Dendritic cell treated with granulocyte-macrophage colony-stimulating factor and Interleukin-4, amounts not matched to agents 40 ng/mL and 50 ng/mL, for 4 days (primary cell): ENCODE measurements at regions not wholly inside any gene's neighbourhood (a gene's known extent, or its start where the extent isn't known, plus 50 kb on each side); places are given as distances from the start of the nearest gene placed in this dataset.

Experiments
- H3K27ac Mint-ChIP-seq: one replicate; pipeline ENCODE4 v1.8.0; 2022; ENCODE audit warnings: mild to moderate bottlenecking, mixed read lengths
- H3K27me3 Mint-ChIP-seq: one replicate; pipeline ENCODE4 v1.8.0; 2022; ENCODE audit warnings: mild to moderate bottlenecking, mixed read lengths
- H3K36me3 Mint-ChIP-seq: one replicate; pipeline ENCODE4 v1.8.0; 2022; ENCODE audit warnings: low read depth, mixed read lengths
- H3K4me1 Mint-ChIP-seq: one replicate; pipeline ENCODE4 v1.8.0; 2022; ENCODE audit warnings: low read depth, mixed read lengths
- H3K4me3 Mint-ChIP-seq: one replicate; pipeline ENCODE4 v1.8.0; 2022; ENCODE audit warnings: mild to moderate bottlenecking, moderate library complexity, mixed read lengths
- H3K9me3 Mint-ChIP-seq: one replicate; pipeline ENCODE4 v1.8.0; 2022; ENCODE audit warnings: mixed read lengths
- intact Hi-C: fragments of 100-400 bp; cut with micrococcal nuclease; formaldehyde crosslinking; loops from one replicate; pipeline ENCODE4 v1.15.0; 2022

GRCh38 chr16:5505091-5505887 lies 407.7 kb upstream of the EEF2KMT start:
- Mint-ChIP-seq H3K4me1 (no peaks in the 10 kb centered on the region), H3K27ac (no peak overlapping the region), H3K9me3 (no peaks in the 10 kb centered on the region), H3K27me3 (no peaks in the 10 kb centered on the region), H3K4me3 (no peak overlapping the region), H3K36me3 (no peaks in the 10 kb centered on the region)
- intact Hi-C loops = no loop called here

DNA sequence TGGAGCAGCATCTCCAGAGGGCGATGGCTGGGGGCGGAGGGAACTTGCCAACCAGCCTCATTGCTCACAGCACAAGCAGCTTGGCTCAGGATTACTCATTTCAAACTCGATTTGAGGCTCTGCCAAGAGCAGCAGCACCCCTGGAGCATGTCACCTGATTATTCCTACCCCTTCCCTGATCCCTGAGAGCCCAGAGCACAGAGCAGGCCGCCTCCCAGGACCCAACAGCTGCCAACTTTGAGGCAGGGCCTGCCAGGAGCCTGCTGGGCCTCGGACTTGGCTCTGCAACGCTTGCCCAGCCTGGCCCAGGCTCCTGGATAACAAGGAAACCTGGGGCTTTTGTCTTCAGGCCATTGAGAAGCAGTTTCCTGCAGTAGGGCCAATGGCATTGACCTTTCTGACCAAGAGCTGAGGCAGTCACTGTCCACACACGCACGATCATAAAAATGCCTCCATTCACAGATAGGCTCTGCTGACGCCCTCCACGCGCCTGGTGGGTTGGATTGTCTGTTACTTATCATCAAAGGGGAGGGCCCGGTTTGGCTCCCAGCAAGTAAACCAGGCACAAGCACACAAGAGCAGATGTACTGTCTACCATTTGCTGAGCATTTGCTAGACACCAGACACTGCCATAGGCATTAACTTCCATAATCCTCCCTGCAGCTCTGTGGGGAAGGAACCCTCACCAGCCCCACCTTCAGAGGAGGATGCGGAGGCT lies 406.6 kb upstream of the EEF2KMT start:
- H3K27me3 Mint-ChIP-seq = no peaks in the 10 kb centered on the region
- H3K4me1 Mint-ChIP-seq = no peaks in the 10 kb centered on the region
- H3K27ac Mint-ChIP-seq = no peak overlapping the region
- no peaks in the 10 kb centered on the region for H3K36me3 Mint-ChIP-seq
- no peaks in the 10 kb centered on the region for H3K9me3 Mint-ChIP-seq
- no peak overlapping the region for H3K4me3 Mint-ChIP-seq
- intact Hi-C loops = no loop called here

DNA sequence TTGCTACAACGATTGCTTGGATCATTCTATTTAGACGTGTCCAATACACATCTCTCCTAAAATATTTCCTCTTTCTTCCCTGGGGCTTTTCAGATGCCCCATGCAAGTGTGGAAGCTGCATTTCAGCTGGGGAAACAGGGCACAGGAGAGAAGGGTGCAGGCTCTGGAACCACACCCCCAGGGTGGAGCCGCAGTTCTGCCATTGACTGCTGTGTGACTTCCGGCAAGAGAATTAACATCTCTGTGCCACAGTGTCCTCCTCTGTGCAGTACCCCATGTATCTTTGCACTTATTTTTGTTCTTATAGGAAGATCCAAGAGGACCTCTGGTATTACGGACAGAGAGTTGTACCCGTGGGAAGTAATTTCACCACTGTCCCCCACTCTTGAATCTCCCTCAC lies 405.3 kb upstream of the EEF2KMT start:
- Mint-ChIP-seq H3K27ac (no peak overlapping the region), H3K4me3 (no peak overlapping the region), H3K27me3 (no peaks in the 10 kb centered on the region), H3K36me3 (no peaks in the 10 kb centered on the region), H3K4me1 (no peaks in the 10 kb centered on the region), H3K9me3 (no peaks in the 10 kb centered on the region)
- intact Hi-C loops = no loop called here

- H3K36me3 Mint-ChIP-seq = no peaks in the 10 kb centered on the region
- no peaks in the 10 kb centered on the region for H3K27me3 Mint-ChIP-seq
- H3K9me3 Mint-ChIP-seq = no peaks in the 10 kb centered on the region
Observed at GRCh38 chr16:5502467-5502869, 404.9 kb upstream of the EEF2KMT start.

GRCh38 chr16:5500526-5500925 lies 402.9 kb upstream of the EEF2KMT start:
- Mint-ChIP-seq H3K9me3 (no peaks in the 10 kb centered on the region), H3K27ac (no peak overlapping the region), H3K27me3 (no peaks in the 10 kb centered on the region), H3K36me3 (no peaks in the 10 kb centered on the region), H3K4me3 (no peak overlapping the region), H3K4me1 (no peaks in the 10 kb centered on the region)
- intact Hi-C loops = no loop called here

More at GRCh38 chr16:5502467-5502869, 404.9 kb upstream of the EEF2KMT start:
- intact Hi-C loops = no loop called here
- Mint-ChIP-seq H3K4me1 (no peaks in the 10 kb centered on the region), H3K27ac (no peak overlapping the region), H3K4me3 (no peak overlapping the region)

GRCh38 chr16:5498562-5498961 lies 401.0 kb upstream of the EEF2KMT start:
- Mint-ChIP-seq H3K36me3 (no peaks in the 10 kb centered on the region), H3K4me1 (no peaks in the 10 kb centered on the region), H3K27ac (no peak overlapping the region), H3K27me3 (no peaks in the 10 kb centered on the region), H3K4me3 (no peak overlapping the region), H3K9me3 (no peaks in the 10 kb centered on the region)
- intact Hi-C loops = no loop called here

- intact Hi-C loops = no loop called here
- no peaks in the 10 kb centered on the region for H3K4me1 Mint-ChIP-seq
- no peaks in the 10 kb centered on the region for H3K36me3 Mint-ChIP-seq
- no peak overlapping the region for H3K27ac Mint-ChIP-seq
- no peaks in the 10 kb centered on the region for H3K27me3 Mint-ChIP-seq
- no peaks in the 10 kb centered on the region for H3K9me3 Mint-ChIP-seq
- no peak overlapping the region for H3K4me3 Mint-ChIP-seq
Observed at GRCh38 chr16:5496013-5496412, 398.4 kb upstream of the EEF2KMT start.

DNA sequence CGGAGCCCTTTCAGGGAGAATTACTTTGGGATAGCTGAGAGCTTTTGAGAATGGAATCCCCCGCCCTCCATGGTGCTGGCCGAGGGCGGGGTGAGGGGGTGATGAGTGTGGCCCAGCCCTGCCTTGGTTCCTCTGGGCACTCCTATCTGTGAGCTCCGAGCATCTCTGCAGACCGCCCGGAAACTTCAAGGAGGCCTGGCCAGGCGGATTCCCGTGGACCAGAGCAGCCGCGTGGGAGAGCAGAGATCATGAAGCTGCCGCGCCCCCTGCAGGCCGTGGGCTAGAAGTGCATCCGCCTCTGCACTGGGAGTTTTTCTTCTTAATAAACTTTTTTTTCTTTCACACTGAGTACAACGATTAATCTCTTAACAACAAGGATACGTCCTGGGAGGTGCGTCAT lies 392.9 kb upstream of the EEF2KMT start:
- H3K27ac Mint-ChIP-seq = no peak overlapping the region
- intact Hi-C loops = no loop called here
- H3K4me1 Mint-ChIP-seq = no peaks in the 10 kb centered on the region
- H3K4me3 Mint-ChIP-seq = no peak overlapping the region
- H3K36me3 Mint-ChIP-seq = no peaks in the 10 kb centered on the region
- no peaks in the 10 kb centered on the region for H3K9me3 Mint-ChIP-seq
- H3K27me3 Mint-ChIP-seq = no peaks in the 10 kb centered on the region

DNA sequence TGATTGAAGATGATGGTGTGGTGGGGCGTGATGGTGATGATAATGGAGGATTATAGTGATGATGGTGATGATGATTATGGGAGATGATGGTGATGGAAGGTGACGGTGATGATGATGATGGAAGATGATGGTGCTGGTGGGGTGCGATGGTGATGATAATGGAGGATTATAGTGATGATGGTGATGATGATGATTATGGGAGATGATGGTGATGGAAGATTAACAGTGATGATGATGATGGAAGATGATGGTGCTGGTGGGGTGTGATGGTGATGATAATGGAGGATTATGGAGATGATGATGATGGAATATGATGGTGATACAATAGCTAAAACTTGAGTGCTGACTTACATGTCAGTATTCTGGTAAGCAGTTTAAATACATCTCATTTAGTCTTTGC lies 391.0 kb upstream of the EEF2KMT start:
- Mint-ChIP-seq H3K4me1 (no peaks in the 10 kb centered on the region), H3K4me3 (no peak overlapping the region), H3K9me3 (no peaks in the 10 kb centered on the region), H3K27me3 (no peaks in the 10 kb centered on the region), H3K27ac (no peak overlapping the region), H3K36me3 (no peaks in the 10 kb centered on the region)
- intact Hi-C loops = no loop called here

DNA sequence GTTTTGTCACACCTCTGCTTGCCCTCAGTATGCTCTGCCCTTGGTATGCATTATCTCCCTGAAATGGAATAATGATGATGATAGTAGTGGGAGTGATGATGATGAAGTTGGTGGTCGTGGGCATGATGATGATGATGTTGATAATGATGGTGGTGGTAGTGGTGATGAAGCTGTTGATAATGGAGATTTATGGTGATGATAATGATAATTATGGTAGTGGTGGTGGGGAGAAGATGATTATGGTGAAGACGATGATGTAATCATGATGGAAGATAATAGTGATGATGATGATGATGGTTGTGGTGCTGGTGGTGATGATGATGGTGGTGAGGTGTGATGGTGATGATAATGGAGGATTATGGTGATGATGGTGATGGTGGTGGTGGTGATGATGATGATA lies 390.1 kb upstream of the EEF2KMT start:
- Mint-ChIP-seq H3K27ac (no peak overlapping the region), H3K9me3 (no peaks in the 10 kb centered on the region), H3K27me3 (no peaks in the 10 kb centered on the region), H3K4me1 (no peaks in the 10 kb centered on the region), H3K4me3 (no peak overlapping the region), H3K36me3 (no peaks in the 10 kb centered on the region)
- intact Hi-C loops = no loop called here

- Mint-ChIP-seq H3K27me3 (peaks cover 2% of the 10 kb centered on the region), H3K4me1 (no peaks in the 10 kb centered on the region), H3K9me3 (no peaks in the 10 kb centered on the region), H3K27ac (no peak overlapping the region), H3K36me3 (no peaks in the 10 kb centered on the region), H3K4me3 (no peak overlapping the region)
- intact Hi-C loops = no loop called here
Observed at GRCh38 chr16:5482256-5482655, 384.7 kb upstream of the EEF2KMT start.

DNA sequence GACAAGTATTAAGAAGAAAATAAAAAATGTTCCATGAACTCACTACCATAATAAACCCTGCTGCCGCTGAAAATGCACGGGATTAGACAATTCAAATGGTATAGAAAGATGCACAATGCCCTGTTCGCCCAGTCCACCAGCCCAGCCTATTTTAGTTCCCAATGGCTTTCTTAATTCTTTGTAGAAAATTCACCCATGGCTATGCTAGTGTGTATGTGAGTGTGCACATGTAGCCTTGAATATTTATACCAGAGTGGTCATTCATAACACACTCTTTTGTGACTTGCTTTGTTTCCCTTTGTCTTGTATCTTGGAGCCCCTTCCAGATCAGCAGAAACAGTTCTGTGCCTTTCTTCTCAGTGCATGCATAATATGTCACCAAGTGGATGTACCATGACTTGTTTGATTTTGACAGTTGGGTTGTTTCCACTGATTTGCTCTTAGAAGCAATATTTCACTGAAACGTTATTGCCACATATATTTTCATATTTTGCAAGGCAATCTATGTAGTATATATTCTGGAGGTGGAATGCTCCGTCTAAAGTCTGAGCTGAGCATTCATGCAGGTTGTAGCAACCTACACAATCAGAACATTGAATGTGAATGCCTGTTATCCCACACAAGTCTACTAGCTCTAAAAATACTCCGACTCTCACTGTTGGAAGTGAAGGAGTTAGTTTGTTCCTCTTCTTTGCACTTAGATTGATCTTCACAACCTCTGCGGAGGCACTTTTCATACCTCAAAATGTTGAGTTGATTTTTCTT lies 383.0 kb upstream of the EEF2KMT start:
- Mint-ChIP-seq H3K36me3 (no peaks in the 10 kb centered on the region), H3K4me3 (no peak overlapping the region), H3K9me3 (no peaks in the 10 kb centered on the region), H3K27me3 (peaks cover 2% of the 10 kb centered on the region), H3K27ac (no peak overlapping the region), H3K4me1 (no peaks in the 10 kb centered on the region)
- intact Hi-C loops = no loop called here

GRCh38 chr16:5479926-5480325 lies 382.3 kb upstream of the EEF2KMT start:
- Mint-ChIP-seq H3K36me3 (no peaks in the 10 kb centered on the region), H3K27me3 (peaks cover 2% of the 10 kb centered on the region), H3K27ac (no peak overlapping the region), H3K9me3 (no peaks in the 10 kb centered on the region), H3K4me3 (no peak overlapping the region), H3K4me1 (no peaks in the 10 kb centered on the region)
- intact Hi-C loops = no loop called here

- Mint-ChIP-seq H3K36me3 (no peaks in the 10 kb centered on the region), H3K27me3 (peaks cover 2% of the 10 kb centered on the region), H3K4me1 (no peaks in the 10 kb centered on the region), H3K27ac (no peak overlapping the region), H3K4me3 (no peak overlapping the region), H3K9me3 (no peaks in the 10 kb centered on the region)
- intact Hi-C loops = no loop called here
Observed at GRCh38 chr16:5478036-5478435, 380.4 kb upstream of the EEF2KMT start.
